HG02885 (cell line): ENCODE measurements at regions not wholly inside any gene's neighbourhood (a gene's known extent, or its start where the extent isn't known, plus 50 kb on each side); places are given as distances from the start of the nearest gene placed in this dataset.
"Not testable (repeated sequence)": the region's sequence is repeated elsewhere in the genome, so short reads cannot be mapped to it uniquely, and the experiment has no call there.

ENCODE experiments used
- ATAC-seq: cut with Tn5 transposase; IDR thresholded peaks from one replicate; pipeline ENCODE4 v1.9.1; 2021; ENCODE audit warnings: mild to moderate bottlenecking; ENCODE audit not compliant: unreplicated experiment, poor library complexity

- ATAC-seq = no peak
Measured at GRCh38 chr1:76687307-76688175, 179.7 kb upstream of the ST6GALNAC5 start.

DNA sequence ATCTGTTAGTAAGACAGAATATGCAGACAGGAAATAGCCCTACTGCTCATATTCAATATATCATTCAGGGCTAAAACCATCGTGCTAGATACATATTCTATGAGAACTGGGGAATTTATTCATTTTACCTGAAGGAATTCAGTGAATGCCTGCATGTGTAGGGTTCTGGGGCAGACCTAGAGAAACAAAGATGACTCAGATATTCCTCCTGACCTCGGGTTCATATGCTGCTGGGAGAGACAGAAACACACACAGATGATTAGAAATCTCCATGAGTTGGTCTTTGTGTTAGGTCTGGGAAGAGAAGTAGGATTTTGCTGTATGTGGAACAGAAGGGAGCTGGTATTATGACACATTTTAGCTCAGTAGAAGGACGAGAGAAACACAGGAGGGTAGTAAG, 176.5 kb upstream of the ST6GALNAC5 start:
- ATAC-seq = no peak

DNA sequence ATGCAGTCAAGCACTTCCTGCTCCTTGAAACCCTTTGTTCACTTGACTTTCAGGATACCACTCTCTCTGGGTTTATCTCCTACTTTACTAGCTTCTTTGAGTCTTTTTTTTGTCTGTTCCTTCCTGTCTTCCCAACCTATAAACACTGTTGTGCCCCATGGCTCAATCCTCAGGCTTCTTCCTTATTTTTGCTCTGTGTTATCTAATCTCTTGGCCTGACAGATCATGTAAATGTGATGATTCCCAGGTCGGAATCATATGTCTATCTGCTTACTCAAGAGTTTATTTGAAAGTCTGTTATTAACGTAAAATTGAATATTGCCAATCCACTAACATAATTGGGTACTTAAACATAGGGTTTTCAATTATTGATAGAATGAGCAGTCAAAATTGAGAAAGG, 171.7 kb upstream of the ST6GALNAC5 start:
- no peak for ATAC-seq

DNA sequence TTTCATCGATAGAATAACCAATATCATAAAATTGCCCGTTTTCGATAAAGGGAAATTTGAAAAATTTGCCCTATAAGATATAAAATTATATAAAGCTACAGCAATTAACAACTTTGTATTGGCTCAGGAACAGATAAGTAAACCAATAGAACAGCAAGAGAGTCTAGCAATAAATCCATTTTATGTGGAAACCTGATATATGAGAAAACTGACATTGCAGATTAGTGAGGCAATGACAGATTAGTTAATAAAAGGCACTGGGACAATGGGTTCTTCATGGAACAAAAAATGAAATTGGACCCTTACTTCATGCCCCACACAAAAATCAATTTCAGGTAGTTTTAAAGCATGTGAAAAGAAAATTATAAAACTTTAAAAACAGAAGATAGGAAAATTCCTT, 169.9 kb upstream of the ST6GALNAC5 start:
- no peak for ATAC-seq

- not testable (repeated sequence) for ATAC-seq
Measured at GRCh38 chr1:76699646-76700045, 167.6 kb upstream of the ST6GALNAC5 start.

GRCh38 chr1:76700200-76700599, 167.1 kb upstream of the ST6GALNAC5 start:
- not testable (repeated sequence) for ATAC-seq

- ATAC-seq = peak; percentile 44
Measured at GRCh38 chr1:76705560-76705959, 161.7 kb upstream of the ST6GALNAC5 start.

DNA sequence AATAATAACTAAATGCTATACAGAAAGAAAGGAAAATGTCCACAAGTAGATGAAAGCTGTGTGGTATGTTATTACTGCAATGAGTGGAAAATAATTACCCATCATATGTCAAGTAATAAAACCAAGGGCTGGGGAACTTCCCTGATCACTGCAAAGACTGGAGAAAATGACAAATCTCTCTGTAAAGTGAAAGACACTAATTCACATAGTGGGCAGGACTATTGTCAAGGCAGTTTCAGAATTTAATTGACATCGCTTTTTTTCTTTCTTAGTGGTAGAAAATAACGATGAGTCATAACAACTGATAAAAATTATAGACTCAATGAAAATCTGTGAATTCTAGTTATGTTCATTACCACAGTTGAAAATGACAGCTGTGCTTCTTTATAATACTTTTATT, 153.7 kb upstream of the ST6GALNAC5 start:
- no peak for ATAC-seq

DNA sequence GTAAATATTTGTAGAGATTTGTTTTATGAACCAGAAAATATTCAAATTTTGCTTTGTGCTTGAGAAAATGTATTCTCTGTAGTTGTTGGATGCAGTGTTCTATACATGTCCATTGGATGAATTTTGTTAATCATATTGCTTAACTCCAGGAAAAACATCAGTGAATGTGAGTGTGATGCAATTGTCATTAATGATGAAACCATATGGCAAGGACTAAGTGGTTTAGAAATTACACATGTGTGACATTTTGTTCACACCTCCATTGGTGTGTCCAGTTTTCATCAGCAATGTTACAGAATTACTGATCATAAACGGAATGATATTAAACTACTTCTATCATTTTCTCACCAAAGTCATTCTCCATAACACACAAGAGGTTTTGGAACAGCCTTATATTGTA, 151.8 kb upstream of the ST6GALNAC5 start:
- ATAC-seq = no peak

- no peak for ATAC-seq
Measured at GRCh38 chr1:76723949-76724348, 143.3 kb upstream of the ST6GALNAC5 start.

DNA sequence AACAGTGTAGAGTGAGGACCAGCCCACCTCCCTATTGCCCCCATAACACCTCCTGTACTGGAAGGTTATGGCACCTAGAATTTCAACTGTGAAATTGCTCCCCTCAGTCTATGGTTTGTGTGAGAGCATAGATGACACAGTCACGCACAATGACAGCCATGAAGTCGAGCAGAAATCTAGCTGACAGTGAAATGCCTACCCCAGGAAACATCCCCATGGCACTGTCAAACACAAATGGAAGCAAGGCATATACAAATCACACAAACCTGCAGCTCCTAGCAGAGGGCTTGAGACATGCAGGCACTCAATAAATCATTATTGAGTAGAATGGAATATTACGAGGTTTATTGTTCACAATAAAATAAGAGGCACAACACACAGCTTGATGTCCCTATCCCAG, 142.5 kb upstream of the ST6GALNAC5 start:
- ATAC-seq = no peak

- no peak for ATAC-seq
Measured at GRCh38 chr1:76725864-76726619, 141.2 kb upstream of the ST6GALNAC5 start.

- no peak for ATAC-seq
Measured at GRCh38 chr1:76727520-76727919, 139.8 kb upstream of the ST6GALNAC5 start.

DNA sequence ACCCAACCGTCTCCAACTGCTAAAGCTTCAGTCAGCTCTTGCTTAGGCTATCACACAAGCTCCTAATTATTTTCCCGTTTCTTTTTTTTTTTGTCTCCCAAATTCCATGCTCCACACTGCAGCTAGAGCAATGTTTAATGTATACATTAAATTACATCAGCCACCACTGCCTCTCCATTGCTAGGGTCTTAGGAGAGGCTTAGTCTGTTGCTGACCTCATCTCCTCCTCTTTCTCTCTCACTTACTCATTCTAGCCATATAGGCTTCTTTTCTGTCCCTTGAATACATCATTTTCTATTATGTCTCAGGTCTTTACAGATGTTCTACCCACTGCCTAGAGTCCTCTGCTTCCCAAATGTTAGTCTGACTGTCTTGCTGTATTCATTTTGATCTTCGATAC, 138.1 kb upstream of the ST6GALNAC5 start:
- ATAC-seq = no peak

GRCh38 chr1:76730027-76730426, 137.3 kb upstream of the ST6GALNAC5 start:
- ATAC-seq = no peak

GRCh38 chr1:76738355-76738754, 128.9 kb upstream of the ST6GALNAC5 start:
- ATAC-seq = not testable (repeated sequence)

DNA sequence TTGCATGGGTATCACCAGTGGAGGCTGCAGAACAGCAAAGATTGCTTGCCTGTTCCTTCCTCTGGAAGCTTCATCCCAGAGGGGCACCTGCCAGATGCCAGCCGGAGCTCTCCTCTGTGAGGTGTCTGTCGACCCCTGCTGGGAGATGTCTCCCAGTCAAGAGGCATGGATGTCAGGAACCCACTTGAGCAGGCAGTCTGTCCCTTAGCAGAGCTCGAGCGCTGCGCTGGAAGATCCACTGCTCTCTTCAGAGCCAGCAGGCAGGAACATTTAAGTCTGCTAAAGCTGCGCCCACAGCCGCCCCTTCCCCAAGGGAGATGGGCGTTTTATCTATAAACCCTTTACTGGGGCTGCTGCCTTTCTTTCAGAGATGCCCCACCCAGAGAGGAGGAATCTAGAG, 126.3 kb upstream of the ST6GALNAC5 start:
- not testable (repeated sequence) for ATAC-seq

GRCh38 chr1:76744989-76745388, 122.3 kb upstream of the ST6GALNAC5 start:
- no peak for ATAC-seq

GRCh38 chr1:76746206-76746605, 121.1 kb upstream of the ST6GALNAC5 start:
- ATAC-seq = no peak

- no peak for ATAC-seq
Measured at GRCh38 chr1:76754730-76755129, 112.5 kb upstream of the ST6GALNAC5 start.

DNA sequence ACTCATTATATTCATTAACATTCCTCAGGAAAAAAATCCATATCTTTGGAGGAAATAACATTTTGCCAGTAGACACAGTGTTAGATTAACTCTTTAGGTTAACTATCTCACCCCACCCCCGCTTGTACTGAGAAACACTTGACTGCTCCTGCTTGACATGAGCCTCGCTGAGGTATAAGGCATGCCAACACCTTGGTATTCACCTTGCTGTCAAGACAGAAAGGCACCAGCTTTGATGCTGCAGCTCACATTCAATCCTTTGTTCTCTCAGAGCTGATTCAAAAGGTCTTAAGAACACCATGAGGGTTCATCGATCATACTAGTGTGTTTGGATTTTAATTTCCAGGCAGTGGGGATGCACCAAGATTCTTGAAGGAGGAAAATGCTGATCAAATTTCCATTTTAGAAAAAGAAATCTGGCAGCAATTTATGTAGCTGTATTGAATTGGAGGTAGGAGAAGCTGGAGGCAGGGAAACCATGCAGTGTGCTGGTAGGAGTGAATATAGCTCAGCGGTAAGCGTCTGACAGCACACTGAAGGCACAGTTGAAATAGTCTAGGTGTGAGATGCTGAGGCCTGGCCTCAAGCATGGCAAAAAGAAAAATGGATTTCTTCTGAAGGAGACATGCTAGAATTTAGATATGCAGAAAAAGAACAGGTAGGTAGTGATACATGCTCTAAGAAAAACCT, 108.0 kb upstream of the ST6GALNAC5 start:
- ATAC-seq = no peak
